ENCODE measurements at regions not wholly inside any gene's neighbourhood (a gene's known extent, or its start where the extent isn't known, plus 50 kb on each side); places are given as distances from the start of the nearest gene placed in this dataset.
"Not testable (repeated sequence)": the region's sequence is repeated elsewhere in the genome, so short reads cannot be mapped to it uniquely, and the experiment has no call there.

- no peak for DNase-seq
- no peak for ATAC-seq
- intact Hi-C loops (cut with micrococcal nuclease) = no loop called here
Observed at GRCh38 chr1:192862271-192862670, 53.4 kb downstream of the RGS2 start.

- intact Hi-C loops (cut with micrococcal nuclease) = no loop called here
- ATAC-seq (peak; percentile 57), DNase-seq (no peak)
Observed at GRCh38 chr1:192866241-192866868, 57.5 kb downstream of the RGS2 start.

GRCh38 chr1:192867180-192867579 is 58.3 kb downstream of the RGS2 start:
- ATAC-seq = peak; percentile 68
- DNase-seq = no peak
- intact Hi-C loops (cut with micrococcal nuclease) = no loop called here

GRCh38 chr1:192869308-192869940 is 60.6 kb downstream of the RGS2 start:
- intact Hi-C loops (cut with micrococcal nuclease) = no loop called here
- no peak for DNase-seq
- ATAC-seq = no peak

GRCh38 chr1:192872010-192872409 is 63.2 kb downstream of the RGS2 start:
- intact Hi-C loops (cut with micrococcal nuclease) = no loop called here
- DNase-seq (no peak), ATAC-seq (no peak)

GRCh38 chr1:192873836-192874235 is 65.0 kb downstream of the RGS2 start:
- intact Hi-C loops (cut with micrococcal nuclease) = no loop called here
- DNase-seq (no peak), ATAC-seq (no peak)

GRCh38 chr1:192876633-192877032 is 67.8 kb downstream of the RGS2 start:
- ATAC-seq (no peak), DNase-seq (no peak)

GRCh38 chr1:192877283-192877886 is 68.5 kb downstream of the RGS2 start:
- ATAC-seq = no peak
- intact Hi-C loops (cut with micrococcal nuclease) = no loop called here
- DNase-seq = no peak

More at GRCh38 chr1:192876633-192877032, 67.8 kb downstream of the RGS2 start:
- intact Hi-C loops (cut with micrococcal nuclease) = no loop called here

- ATAC-seq = peak; percentile 89
- no peak for DNase-seq
- intact Hi-C loops (cut with micrococcal nuclease) = no loop called here
Observed at GRCh38 chr1:192878249-192878648, 69.4 kb downstream of the RGS2 start.

GRCh38 chr1:192879406-192879805 is 70.6 kb downstream of the RGS2 start:
- intact Hi-C loops (cut with micrococcal nuclease) = no loop called here
- no peak for DNase-seq
- ATAC-seq = peak; percentile 90

- DNase-seq (no peak), ATAC-seq (peak; percentile 9)
- intact Hi-C loops (cut with micrococcal nuclease) = no loop called here
Observed at GRCh38 chr1:192880231-192880630, 71.4 kb downstream of the RGS2 start.

- intact Hi-C loops (cut with micrococcal nuclease) = no loop called here
- DNase-seq (no peak), ATAC-seq (no peak)
Observed at GRCh38 chr1:192884241-192884640, 75.4 kb downstream of the RGS2 start.

- DNase-seq; ATAC-seq; intact Hi-C loops (cut with micrococcal nuclease): not testable (repeated sequence)
Observed at GRCh38 chr1:192885387-192885786, 76.5 kb downstream of the RGS2 start.

GRCh38 chr1:192887426-192887825 is 78.6 kb downstream of the RGS2 start:
- ATAC-seq = no peak
- no peak for DNase-seq
- intact Hi-C loops (cut with micrococcal nuclease) = no loop called here

- no peak for ATAC-seq
- no peak for DNase-seq
- intact Hi-C loops (cut with micrococcal nuclease) = no loop called here
Observed at GRCh38 chr1:192888574-192888973, 79.7 kb downstream of the RGS2 start.

- DNase-seq (no peak), ATAC-seq (no peak)
- intact Hi-C loops (cut with micrococcal nuclease) = no loop called here
Observed at GRCh38 chr1:192889082-192889481, 80.2 kb downstream of the RGS2 start.

GRCh38 chr1:192890134-192890533 is 81.3 kb downstream of the RGS2 start:
- no peak for ATAC-seq
- intact Hi-C loops (cut with micrococcal nuclease) = no loop called here

GRCh38 chr1:192892934-192893333 is 84.1 kb downstream of the RGS2 start:
- intact Hi-C loops (cut with micrococcal nuclease) = no loop called here
- ATAC-seq = no peak
- no peak for DNase-seq

More at GRCh38 chr1:192890134-192890533, 81.3 kb downstream of the RGS2 start:
- no peak for DNase-seq

- intact Hi-C loops (cut with micrococcal nuclease); ATAC-seq; DNase-seq: not testable (repeated sequence)
Observed at GRCh38 chr1:192895487-192895886, 86.6 kb downstream of the RGS2 start.

- ATAC-seq = no peak
- DNase-seq = no peak
Observed at GRCh38 chr1:192896376-192896775, 87.5 kb downstream of the RGS2 start.

GRCh38 chr1:192901500-192901899 is 92.7 kb downstream of the RGS2 start:
- intact Hi-C loops (cut with micrococcal nuclease) = no loop called here
- ATAC-seq (no peak), DNase-seq (no peak)

More at GRCh38 chr1:192896376-192896775, 87.5 kb downstream of the RGS2 start:
- intact Hi-C loops (cut with micrococcal nuclease) = no loop called here
